Stimulated activated CD4-positive, alpha-beta T cell treated with anti-CD3 and anti-CD28 coated beads, Interleukin-12 subunit alpha, Interleukin-12 subunit beta, amount 100 ng/mL, for 48 hours (primary cell): ENCODE measurements at regions not wholly inside any gene's neighbourhood (a gene's known extent, or its start where the extent isn't known, plus 50 kb on each side); places are given as distances from the start of the nearest gene placed in this dataset.
"Not testable (repeated sequence)": the region's sequence is repeated elsewhere in the genome, so short reads cannot be mapped to it uniquely, and the experiment has no call there.

Source experiments
- DNase-seq, 3 donors: peaks; one replicate each; pipeline ENCODE4 v3.0.0-alpha.2; 2020; ENCODE audit warnings: low read depth in 2 of 3, low spot score in 1 of 3

DNA sequence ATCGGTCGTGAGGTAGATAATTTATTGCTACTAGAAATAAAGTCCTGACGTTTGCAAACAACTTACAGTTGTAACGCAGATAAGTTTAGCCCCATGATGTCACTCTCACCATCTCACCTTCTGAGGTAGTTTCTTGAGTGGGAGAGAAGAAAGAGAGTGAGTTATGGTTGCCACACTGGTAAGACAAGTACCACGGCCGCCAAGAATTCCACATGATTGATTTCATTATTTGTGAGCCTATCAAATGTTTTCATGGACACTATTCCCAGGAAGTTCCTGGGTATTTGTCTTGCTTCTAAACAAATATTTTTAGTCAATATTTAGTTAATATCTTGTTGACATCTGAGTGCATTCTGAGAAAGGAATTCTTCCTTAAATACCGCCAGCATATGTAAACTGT is 339.4 kb upstream of the KIAA1217 start:
- DNase-seq: no peak

DNA sequence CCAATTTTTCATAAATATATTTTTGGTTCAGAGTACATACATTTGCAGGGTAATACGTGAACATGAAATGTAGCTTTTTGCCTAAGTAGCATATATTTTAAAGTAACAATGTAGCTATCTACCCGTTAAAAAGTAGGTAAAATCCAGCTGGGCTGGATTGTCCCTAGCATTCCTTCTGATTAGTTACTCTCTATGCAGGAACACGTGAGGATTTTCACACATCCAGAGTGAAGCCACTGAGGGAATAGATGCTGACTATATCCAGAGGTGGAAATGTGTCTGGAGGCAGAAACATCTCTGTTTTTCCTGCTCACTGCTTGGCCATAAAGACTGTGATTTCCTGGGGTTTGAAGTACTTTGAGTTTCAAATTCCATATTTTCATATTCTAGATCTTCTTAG is 338.9 kb upstream of the KIAA1217 start:
- no peak for DNase-seq

GRCh38 chr10:23870651-23871610 is 338.0 kb upstream of the KIAA1217 start:
- DNase-seq: no peak

GRCh38 chr10:23872290-23872689 is 336.6 kb upstream of the KIAA1217 start:
- DNase-seq: no peak

- DNase-seq: no peak
Measured at GRCh38 chr10:23877791-23878320, 331.1 kb upstream of the KIAA1217 start.

GRCh38 chr10:23884670-23885069 is 324.3 kb upstream of the KIAA1217 start:
- no peak for DNase-seq

DNA sequence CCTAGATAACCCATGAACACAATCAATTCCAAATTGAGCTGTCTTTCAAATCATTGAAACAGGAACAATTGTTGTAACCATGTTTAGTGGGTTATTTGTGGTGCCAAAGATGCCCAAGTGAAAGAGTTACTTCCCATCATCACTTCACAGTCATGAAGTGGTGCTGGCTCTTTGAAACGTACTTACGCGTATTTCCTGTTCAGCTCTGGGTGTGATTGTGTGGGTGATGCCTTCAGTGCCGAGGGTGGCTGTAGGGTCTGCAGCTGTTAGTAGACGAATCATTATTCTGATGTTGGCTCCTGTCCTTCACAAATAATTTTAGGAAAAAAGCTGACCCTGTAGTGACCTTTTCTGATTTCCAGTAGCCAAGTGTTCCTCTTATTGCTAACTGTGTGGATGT is 323.1 kb upstream of the KIAA1217 start:
- DNase-seq: no peak

DNA sequence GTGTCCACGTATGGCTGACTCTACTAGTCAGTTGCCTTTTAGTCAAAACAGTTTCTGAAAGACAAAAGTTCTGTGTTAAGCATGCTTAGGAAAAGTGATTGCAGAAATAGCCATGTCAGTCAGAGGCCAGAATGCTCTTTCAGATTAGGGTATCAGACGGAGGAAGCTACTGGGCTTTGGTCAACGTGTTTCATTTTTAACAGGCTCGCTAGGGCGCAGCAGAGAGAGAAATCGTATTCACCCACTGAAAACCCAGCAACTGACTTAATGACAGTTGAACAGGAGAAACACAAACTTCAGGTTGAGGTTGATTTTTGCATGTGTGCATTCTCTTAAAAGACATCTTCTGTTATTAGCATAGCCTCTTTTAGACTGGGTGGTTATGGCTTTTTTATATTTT is 322.6 kb upstream of the KIAA1217 start:
- DNase-seq: no peak

DNA sequence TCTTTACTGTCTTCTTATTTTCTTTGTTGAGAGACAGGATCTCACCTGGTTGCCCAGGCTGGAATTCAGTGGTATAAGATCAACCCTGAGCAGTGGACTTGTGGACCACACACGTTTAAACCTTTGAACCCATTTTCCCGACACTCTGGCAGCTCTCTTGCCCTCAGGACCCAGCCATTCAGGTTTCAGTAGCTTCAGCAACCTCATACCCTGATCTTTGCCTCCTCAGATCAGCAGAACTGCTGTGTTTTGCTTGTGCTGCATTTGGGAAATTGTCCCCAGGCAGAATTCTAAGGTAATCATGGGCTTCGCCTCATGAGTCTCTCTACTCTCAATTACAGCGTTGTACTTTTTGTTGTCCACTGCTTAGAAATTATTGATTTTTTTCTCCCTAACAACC is 317.6 kb upstream of the KIAA1217 start:
- no peak for DNase-seq

DNA sequence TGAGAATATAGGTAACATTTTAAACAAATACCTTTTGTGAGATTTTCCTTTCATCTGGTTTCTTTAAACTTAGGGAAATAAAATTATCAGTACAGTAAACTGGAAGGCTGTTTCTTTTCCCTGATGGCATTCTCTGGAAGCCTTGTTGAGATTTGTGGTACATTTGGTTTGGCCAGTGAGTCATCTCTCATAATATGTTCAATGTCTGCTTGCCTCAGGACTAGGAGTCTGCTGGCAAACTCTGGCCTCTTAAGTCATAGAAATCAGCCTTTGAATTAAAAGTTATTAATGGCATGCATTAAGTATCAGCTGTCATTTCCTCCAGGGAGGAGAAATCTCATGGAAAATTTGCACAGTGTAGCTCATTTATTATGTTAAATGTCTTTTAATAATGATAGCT is 316.6 kb upstream of the KIAA1217 start:
- no peak for DNase-seq

- no peak for DNase-seq
Measured at GRCh38 chr10:23897267-23897666, 311.7 kb upstream of the KIAA1217 start.

DNA sequence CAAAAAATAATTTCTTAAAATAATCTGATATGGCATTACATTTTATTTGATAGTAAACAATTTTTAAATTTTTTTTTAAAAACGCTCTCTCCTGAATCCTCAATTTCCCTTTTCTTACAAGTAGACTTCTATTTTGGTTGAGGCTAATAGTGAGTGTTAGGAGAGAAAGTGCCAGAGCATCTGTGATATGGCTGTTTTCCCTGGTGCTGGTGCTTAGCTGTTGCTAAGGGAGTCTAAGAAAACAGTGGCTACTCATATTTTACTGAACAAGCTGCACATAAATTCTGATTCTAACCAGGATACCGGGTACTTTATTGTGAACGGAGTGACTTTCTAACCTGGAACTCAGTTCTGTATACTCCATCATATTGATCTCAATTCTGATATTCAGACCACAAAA is 311.1 kb upstream of the KIAA1217 start:
- no peak for DNase-seq

- no peak for DNase-seq
Measured at GRCh38 chr10:23899166-23899565, 309.8 kb upstream of the KIAA1217 start.

GRCh38 chr10:23910291-23910690 is 298.6 kb upstream of the KIAA1217 start:
- no peak for DNase-seq

- DNase-seq: no peak
Measured at GRCh38 chr10:23912884-23913404, 296.0 kb upstream of the KIAA1217 start.

- no peak for DNase-seq
Measured at GRCh38 chr10:23914641-23915040, 294.3 kb upstream of the KIAA1217 start.

DNA sequence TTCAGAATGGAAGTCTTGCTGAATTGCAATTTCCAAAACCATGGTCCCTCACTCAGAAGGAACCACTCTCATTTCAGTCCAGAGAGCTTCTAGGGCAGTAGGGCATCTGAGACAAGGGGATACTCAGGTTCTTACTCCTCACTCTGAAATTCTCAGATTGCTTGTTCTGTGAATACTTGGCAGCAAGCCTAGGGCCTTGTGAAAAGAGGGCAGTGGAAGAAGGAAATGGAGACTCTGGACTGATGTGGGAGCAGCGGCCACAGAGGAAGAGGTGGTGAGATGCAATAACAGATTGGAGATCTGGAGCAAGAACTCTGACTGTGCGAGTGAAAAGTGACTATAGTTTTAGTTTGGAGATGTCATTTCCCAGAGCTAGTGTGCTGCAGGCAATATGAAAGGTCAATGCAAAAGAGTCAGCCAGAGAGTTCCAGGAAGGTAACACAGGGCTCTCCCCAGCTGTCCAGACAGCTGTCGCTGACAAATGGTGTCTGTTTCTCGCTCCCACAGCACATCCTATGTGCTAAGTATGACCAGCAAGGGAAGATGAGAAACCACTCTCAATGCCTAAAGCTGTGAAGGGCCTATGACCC is 291.6 kb upstream of the KIAA1217 start:
- no peak for DNase-seq

DNA sequence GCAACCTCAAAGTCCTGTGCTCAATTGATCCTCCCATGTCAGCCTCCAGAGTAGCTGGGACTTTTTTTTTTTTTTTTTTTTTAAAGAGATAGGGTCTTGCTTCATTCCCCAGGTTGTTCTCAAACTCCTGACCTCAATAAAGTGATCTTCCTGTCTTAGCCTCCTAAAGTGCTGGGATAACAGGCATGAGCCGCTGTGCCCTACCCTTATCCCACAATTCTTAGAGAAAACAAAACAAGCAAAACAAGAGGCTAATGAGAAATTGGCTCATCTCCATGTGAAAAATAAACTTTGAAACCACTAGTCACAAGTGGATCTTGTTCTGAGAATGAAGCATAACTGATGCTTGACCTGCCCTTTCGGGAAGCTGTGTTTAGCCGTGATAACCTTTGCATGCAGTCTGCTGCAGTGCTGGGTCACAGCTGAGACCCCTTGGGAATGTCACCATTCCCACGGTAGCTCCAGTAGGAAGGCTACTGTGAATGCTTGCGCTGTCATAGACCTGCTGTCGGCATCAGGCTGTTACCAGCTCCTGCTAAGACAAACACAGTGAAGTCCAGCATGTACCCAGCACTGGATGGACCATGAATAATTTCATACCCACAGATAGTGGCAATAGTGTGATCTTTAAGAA is 290.7 kb upstream of the KIAA1217 start:
- DNase-seq: no peak

DNA sequence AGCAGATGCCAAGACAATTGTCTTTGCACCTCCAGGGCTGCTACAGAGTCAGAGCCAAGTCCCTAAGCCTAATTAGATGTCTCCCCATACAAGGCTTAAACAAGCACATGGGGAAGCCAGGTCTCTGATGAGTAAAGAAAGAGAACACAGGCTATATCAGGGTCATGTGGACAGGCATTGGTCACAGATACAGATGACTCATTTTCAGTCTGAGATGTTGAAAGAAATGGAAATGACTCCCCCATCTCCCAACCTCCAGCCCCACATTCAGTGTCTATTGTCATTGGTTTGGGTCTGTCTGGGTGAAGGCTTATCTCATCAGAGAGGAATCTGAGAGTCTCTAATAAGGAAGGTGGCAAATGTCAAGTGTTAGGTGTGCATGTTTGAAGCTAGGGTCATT is 290.1 kb upstream of the KIAA1217 start:
- DNase-seq: no peak

DNA sequence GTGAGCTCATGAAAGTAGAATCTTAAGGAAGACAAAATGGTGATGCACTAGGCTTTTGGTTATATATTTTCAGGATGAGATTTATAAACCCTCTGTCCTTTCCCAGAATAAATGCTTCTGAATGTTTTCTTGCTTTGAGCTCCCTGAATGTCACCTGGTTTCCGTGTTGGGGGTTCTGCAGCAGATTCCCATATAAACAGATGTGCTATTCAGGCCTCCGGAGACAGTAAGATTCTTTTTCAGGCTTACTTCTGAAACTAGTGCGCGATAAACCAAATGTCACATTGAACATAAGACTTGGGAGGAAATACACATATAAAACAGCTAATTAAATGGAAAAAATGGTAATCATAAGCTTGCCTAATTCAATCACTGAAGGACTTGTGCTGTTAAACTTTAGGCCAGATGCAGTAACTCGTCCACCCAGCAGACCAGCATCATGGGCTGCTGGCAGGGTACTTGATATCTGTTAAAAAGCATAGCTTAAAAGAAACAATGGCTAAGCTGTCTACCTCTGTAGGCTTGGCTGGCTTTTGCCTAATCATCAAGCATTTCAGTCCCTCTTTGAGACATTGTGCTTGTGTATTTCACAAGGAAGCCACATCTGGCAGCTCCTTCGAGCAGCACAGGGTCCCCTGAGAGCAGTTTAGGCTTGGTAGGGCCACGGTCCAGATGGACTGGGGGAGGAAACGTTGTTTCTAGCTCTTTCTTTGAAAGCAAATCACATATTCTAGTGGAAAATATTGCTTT is 281.2 kb upstream of the KIAA1217 start:
- no peak for DNase-seq

- DNase-seq: not testable (repeated sequence)
Measured at GRCh38 chr10:23934023-23934422, 274.9 kb upstream of the KIAA1217 start.
